HG03520 (cell line): ENCODE measurements at regions not wholly inside any gene's neighbourhood (a gene's known extent, or its start where the extent isn't known, plus 50 kb on each side); places are given as distances from the start of the nearest gene placed in this dataset.
"Not testable (repeated sequence)": the region's sequence is repeated elsewhere in the genome, so short reads cannot be mapped to it uniquely, and the experiment has no call there.

Experiments
- ATAC-seq: cut with Tn5 transposase; IDR thresholded peaks from one replicate; pipeline ENCODE4 v1.9.1; 2021; ENCODE audit warnings: mild to moderate bottlenecking, moderate library complexity; ENCODE audit not compliant: unreplicated experiment

DNA sequence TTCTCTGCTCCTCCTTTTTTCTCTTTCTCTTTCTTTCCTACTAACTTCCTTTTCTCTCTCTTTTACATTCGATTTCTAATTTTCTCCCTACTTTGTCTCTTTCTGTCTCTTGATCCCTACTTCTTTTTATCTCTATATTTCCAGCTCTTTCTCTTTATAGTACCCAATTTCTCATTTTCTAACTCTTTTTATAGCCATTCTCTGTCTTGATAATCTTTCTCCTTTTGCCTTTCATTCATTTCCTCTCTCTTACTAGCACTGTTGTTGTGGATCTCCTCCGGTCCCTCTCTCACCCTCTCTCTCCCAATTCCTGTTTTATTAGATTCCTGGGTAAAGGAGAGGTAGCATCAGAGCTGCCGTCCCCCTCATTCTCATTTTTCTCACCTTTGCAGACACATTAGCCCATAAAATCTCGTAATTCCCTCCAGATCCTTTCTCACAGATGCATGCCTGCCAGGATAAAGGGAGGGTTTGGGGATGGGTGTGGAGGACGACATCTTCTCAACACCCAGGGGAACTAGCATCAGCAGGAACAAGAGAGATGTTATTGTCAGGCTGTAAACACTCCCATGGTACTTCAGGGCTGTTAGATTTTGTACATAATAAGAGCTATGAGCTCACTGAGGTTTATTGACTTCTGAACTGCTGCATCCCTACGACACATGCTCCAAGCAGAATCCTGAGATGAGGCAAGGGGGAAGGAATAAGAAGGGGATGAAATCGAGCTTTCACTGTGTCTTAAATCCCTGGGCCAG is 159.0 kb upstream of the GALNT2 start:
- ATAC-seq = no peak

GRCh38 chr1:229908689-229909088 is 158.3 kb upstream of the GALNT2 start:
- ATAC-seq = no peak

DNA sequence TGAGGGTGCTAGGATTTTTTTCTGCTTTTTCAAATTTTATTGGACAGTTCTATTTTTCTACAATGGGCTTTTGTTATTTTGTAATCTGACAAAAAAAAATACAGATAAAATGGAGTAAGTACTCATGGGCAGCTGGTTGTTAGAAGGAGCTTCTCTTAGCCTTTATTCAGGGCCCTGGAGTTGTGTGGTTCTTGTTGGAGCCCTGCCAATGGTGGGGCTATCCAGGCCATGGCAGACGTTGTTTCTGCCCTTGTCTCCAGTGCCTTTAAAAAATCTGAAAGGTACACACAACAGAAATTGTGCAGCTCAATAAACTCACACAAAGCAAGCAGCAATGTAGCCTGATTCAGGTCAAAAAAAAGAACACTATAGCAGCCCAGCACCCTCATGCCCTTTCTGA is 153.5 kb upstream of the GALNT2 start:
- ATAC-seq = no peak

DNA sequence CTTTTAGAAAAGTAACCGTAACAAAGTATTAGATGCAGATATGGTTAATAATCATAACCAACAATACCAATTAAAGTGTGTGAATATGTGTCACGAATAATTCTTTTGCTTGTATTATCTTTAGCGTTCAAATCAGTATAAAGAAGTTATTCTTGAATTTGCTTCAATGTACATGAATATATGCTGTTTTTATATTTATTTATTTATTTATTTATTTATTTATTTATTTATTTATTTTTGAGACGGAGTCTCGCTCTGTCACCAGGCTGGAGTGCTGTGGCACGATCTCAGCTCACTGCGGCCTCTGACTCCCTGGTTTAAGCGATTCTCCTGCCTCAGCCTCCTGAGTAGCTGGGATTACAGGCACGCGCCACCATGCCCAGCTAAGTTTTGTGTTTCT is 147.6 kb upstream of the GALNT2 start:
- not testable (repeated sequence) for ATAC-seq

GRCh38 chr1:229920683-229921082 is 146.4 kb upstream of the GALNT2 start:
- ATAC-seq = no peak

DNA sequence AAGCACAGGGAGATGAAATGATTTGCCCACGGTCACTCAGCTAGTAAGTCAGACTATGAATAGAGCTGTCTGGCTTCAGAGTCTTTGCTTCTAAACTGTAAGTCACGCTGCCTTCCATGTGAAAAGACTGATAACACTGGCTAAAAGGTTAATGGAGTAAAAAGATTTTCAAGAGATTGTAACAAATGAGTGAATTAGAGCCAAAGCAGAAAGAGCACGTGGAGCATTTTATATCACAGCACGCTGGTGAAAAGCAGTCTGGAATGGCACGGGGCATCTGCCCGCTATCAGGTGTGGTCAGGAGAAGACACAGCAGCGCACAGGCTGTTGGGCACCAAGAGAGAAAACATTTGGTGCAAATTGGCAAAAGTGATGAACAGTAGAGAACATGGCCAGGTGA is 144.8 kb upstream of the GALNT2 start:
- no peak for ATAC-seq

- no peak for ATAC-seq
Observed at GRCh38 chr1:229924639-229925038, 142.4 kb upstream of the GALNT2 start.

GRCh38 chr1:229928767-229929166 is 138.3 kb upstream of the GALNT2 start:
- ATAC-seq = no peak

- not testable (repeated sequence) for ATAC-seq
Observed at GRCh38 chr1:229931751-229932150, 135.3 kb upstream of the GALNT2 start.

GRCh38 chr1:229935157-229935556 is 131.9 kb upstream of the GALNT2 start:
- ATAC-seq = not testable (repeated sequence)

GRCh38 chr1:229938551-229938950 is 128.5 kb upstream of the GALNT2 start:
- no peak for ATAC-seq

DNA sequence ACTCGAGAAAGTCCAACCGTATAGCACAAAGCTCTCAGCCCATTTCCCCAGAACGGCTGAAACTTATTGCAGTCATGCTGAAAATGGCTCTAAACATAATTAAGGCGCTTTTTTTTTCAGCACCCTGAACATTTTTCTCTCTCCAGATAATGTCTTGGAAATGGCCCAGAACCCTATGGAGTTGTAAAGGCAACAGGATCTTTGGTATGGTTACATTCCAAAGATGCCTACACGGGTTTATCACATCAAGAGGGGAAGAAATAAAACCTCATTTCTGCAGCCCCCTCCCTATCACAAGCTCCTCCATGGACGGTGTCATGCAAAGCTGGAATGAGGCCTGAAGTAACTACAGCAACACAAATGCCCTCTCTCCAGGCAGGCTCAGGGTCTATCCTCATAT is 126.4 kb upstream of the GALNT2 start:
- ATAC-seq = no peak

GRCh38 chr1:229941160-229941559 is 125.9 kb upstream of the GALNT2 start:
- no peak for ATAC-seq

DNA sequence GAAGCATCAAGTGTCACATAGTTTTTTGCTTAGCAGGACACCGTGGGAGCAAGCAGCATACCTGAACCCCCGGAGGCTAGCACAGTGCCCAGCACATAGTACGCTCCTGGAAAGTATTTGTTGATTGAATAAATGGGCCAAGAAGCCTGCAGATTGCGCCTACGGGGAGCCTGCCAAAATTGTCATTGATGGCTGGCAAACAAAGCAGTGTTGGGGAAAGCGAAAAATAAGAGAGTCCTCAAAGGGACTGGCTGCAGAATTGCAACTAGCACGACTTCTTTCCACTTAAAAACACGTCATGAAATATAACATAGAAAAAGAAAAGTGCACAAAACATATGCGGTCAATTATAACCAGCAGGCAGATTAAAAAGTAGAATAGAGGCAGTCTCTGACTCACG is 125.2 kb upstream of the GALNT2 start:
- no peak for ATAC-seq

GRCh38 chr1:229942501-229942900 is 124.5 kb upstream of the GALNT2 start:
- ATAC-seq = no peak

DNA sequence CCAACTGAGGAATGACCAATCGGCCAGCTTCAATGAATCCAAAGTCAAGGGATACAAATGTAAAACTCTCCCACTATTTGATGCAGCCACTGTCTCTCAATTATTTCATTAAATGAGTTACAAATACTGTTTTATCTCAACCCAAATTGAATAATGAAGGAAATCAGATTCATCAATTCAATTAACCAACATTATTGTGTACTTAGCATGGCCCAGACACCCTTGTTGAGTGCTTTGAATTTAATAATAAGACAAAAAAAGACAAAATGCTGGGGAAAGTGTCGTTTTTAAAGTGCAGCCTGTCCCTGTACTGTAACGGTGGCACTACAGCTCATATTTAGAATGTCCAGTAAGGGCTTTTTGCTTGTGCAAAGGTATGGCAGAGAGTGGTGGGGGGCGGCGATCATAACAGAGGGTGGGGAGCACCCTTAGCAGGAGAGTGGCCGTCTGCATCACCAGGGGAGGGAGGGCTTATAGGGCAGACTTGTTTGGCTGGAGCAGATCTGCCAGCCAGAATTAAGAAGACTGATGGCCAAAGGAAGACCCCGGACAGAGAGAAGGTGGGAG is 123.8 kb upstream of the GALNT2 start:
- ATAC-seq = no peak

- no peak for ATAC-seq
Observed at GRCh38 chr1:229943988-229944743, 122.9 kb upstream of the GALNT2 start.

DNA sequence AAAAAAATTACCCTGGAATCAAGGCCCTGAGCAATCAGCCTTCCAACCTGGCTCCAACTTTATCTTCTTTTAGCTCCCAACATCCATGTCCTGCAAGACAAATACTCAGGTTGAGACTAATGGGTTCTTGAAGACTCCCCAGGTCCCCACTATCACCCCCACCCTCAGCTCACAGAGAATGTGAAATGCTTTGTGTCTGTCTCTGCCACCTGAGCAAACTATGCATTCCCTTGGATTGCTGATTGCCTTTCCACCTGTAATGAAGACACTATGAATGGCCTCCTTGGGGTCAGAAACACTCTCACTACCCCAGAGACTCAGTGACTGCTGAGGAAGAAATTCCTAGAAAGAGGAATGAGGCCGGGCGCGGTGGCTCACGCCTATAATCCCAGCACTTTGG is 121.2 kb upstream of the GALNT2 start:
- ATAC-seq = no peak

DNA sequence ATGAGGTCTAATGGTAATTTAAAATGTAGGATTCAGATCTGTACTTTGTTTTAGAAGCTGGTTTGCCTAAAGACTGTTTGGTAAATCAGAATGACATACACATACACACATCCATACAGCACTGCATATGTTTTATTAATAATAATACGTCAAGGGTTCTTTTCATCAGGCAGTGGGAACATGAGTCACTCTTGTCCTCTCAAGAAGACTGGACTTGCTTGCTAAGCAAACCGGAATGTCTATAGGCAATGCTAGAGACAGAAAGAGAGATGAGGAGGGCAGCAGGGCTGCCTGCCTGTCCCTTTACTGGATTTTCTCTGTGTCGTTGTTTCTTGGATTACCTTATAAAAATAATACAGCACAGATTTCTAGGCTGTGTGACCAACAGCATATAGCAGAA is 119.1 kb upstream of the GALNT2 start:
- no peak for ATAC-seq

- no peak for ATAC-seq
Observed at GRCh38 chr1:229948438-229948837, 118.6 kb upstream of the GALNT2 start.

DNA sequence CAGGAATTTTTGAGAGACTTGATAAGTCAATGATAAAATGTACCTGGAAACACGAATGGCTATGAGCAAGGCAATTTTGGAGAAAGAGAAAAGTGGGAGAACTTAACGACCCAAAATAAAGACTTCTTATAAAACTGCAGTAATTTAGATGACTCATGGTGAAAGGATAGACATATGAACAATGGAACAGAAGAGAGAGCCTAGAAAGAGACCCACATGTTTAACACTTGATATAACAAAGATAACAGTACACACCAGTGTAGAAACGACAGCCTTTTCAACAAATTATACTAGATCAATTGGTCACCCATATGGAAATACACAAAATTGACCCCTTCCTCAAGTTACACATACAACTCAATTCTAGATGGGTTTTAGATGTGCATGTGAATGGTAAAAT is 117.5 kb upstream of the GALNT2 start:
- ATAC-seq = no peak

DNA sequence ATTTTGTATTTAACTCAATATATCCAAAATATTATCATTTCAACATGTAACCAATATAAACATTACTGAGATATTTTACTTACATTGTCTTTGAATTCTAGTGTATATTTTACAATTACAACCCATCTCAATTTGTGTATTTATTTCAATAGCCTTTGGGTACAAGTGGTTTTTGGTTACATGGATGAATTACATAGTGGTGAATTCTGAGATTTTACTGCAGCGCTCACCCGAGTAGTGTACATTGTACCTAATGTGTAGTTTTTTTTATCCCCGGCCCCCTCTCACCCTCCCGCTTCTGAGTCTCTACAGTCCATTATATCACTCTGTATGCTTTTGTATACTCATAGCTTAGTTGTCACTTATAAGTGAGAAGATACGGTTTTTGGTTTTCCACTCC is 117.0 kb upstream of the GALNT2 start:
- ATAC-seq = no peak
